Ascending aorta (tissue), 2 donors: ENCODE measurements at regions not wholly inside any gene's neighbourhood (a gene's known extent, or its start where the extent isn't known, plus 50 kb on each side); places are given as distances from the start of the nearest gene placed in this dataset.

Source experiments
- DNase-seq, 2 donors: peaks; one replicate each; pipeline ENCODE4 v3.0.0-alpha.2; 2019; ENCODE audit warnings: low spot score in 2 of 2
- H3K27ac ChIP-seq, 2 donors: fragments of 200-600 bp; sonication (generic); one replicate each; pipeline ENCODE4 v1.5.1; 2016 to 2017; ENCODE audit warnings: mild to moderate bottlenecking in 1 of 2
- H3K27me3 ChIP-seq: fragments of 200-600 bp; sonication (generic); one replicate; pipeline ENCODE4 v1.5.1; 2017
- H3K36me3 ChIP-seq, 2 donors: fragments of 200-600 bp; sonication (generic); one replicate each; pipeline ENCODE4 v1.5.1; 2016
- H3K4me1 ChIP-seq, 2 donors: fragments of 200-600 bp; sonication (generic); one replicate each; pipeline ENCODE4 v1.5.1; 2016 to 2017; ENCODE audit warnings: mild to moderate bottlenecking in 1 of 2
- H3K4me3 ChIP-seq, 2 donors: fragments of 200-600 bp; sonication (generic); one replicate each; pipeline ENCODE4 v1.5.1; 2016 to 2017; ENCODE audit warnings: mild to moderate bottlenecking in 1 of 2
- H3K9me3 ChIP-seq, 2 donors: fragments of 200-600 bp; sonication (generic); one replicate each; pipeline ENCODE4 v1.5.1; 2016
- intact Hi-C: fragments of 100-400 bp; cut with DNase I; formaldehyde crosslinking; loops from one replicate; pipeline ENCODE4 v1.15.1; 2023
- TF ChIP-seq, protein P1 (sequence below), 3 experiments: fragments of 200-600 bp in 2 of 3; fragments of 450-650 bp in 1 of 3; sonication (generic) in 2 of 3; IDR thresholded peaks; one replicate each; pipeline ENCODE4 v1.5.1; 2016 to 2019; ENCODE audit warnings: antibody characterized with exemption in 3 of 3, mild to moderate bottlenecking in 1 of 3, moderate library complexity in 1 of 3

DNA sequence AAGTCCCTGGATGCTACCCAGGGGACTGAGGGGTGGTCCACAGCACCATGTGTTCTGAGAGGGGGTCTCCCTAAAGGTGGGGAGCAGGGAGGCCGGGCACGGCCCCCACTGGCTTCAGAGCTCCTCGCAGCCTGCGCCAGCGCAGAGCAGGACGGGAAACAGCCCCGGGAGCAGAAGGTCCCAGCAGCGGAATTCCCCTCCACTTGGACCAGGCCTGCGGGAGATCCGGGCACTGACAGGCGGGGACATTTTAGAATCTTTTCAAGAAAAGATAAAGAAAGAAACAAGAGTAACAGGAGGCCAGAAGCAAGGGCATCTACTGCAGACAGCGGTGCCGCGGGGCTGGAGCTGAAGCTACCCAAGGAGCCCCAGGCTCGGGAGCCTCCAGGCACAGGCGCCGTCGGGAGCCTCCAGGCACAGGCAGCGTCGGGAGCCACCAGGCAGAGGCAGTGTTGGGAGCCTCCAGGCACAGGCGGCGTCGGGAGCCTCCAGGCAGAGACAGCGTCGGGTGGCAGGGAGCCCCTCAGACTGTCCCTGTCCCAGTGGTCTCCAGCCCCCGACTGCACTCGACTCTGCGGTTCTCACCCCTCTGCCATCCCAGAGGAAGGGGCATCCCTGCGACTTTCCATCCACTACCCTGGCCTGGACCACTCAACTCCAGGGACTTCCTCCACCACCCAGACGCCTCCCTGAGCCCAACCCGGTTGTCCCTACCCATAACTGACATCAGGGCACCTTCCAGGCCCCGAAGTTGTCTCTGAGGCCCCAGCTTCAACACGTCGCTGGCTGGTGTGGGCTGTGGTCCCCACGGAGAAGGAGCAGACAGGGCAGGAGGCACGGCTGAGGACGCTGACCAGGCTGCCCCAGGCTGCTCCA lies 211.1 kb downstream of the BRD1 start:
- intact Hi-C loops = no loop called here
- H3K36me3 ChIP-seq = no peaks in the 10 kb centered on the region
- H3K4me3 ChIP-seq = no peak overlapping the region
- H3K9me3 ChIP-seq = peaks cover 0 to 14% of the 10 kb centered on the region in 2 donors
- no peaks in the 10 kb centered on the region for H3K4me1 ChIP-seq
- TF ChIP-seq, protein P1, sequence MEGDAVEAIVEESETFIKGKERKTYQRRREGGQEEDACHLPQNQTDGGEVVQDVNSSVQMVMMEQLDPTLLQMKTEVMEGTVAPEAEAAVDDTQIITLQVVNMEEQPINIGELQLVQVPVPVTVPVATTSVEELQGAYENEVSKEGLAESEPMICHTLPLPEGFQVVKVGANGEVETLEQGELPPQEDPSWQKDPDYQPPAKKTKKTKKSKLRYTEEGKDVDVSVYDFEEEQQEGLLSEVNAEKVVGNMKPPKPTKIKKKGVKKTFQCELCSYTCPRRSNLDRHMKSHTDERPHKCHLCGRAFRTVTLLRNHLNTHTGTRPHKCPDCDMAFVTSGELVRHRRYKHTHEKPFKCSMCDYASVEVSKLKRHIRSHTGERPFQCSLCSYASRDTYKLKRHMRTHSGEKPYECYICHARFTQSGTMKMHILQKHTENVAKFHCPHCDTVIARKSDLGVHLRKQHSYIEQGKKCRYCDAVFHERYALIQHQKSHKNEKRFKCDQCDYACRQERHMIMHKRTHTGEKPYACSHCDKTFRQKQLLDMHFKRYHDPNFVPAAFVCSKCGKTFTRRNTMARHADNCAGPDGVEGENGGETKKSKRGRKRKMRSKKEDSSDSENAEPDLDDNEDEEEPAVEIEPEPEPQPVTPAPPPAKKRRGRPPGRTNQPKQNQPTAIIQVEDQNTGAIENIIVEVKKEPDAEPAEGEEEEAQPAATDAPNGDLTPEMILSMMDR (IDR thresholded peaks at IDR 0.05) = no peak
- no peaks in the 10 kb centered on the region for H3K27me3 ChIP-seq
- H3K27ac ChIP-seq = no peak overlapping the region
- DNase-seq = no peak

DNA sequence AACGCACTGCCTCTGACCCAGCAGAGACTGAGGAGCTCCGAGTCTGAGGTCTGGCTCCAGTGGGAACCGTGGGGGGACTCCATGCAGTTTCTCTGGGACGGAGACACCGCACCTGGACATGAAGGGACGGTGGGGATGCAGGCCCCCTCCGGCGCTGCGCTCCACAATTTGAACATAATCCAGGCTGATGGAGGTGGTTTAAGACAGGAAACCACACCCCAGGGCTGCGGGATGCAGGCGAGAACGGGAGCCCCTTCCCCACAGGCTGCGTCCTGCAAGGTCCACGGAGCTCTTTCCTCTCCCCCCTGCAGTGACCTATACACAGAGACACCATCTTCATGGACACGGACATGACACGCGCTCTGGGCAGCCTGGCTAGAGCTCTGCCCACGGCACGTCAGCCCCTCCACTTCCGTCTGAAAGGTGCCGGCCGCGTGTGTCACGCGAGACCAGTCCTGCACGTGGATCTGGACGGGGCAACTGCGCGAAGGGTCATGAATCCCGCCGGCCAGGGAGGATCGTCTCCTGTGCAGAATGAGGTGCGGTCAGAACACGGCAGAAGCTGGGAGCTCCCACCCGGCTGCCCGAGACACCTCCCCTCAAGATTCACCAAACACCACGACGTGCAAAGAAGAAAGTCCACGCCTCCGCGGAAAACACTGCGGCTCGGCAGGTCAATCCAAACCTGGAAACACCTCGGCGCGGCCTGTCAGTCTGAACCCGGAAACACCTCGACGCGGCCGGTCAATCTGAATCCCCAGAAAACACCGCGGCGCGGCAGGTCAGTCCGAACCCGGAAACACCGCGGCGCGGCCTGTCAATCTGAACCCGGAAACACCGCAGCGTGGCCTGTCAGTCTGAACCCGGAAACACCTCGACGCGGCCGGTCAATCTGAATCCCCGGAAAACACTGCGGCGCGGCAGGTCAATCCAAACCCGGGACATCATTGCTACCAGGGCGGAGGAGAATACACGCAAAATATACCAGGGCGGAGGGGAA lies 212.4 kb downstream of the BRD1 start:
- intact Hi-C loops = no loop called here
- DNase-seq = no peak
- no peaks in the 10 kb centered on the region for H3K36me3 ChIP-seq
- TF ChIP-seq, protein P1 (IDR thresholded peaks at IDR 0.05) = no peak
- peaks cover 0 to 14% of the 10 kb centered on the region in 2 donors for H3K9me3 ChIP-seq
- no peaks in the 10 kb centered on the region for H3K27me3 ChIP-seq
- H3K27ac ChIP-seq = no peak overlapping the region
- H3K4me1 ChIP-seq = no peaks in the 10 kb centered on the region
- no peak overlapping the region for H3K4me3 ChIP-seq

DNA sequence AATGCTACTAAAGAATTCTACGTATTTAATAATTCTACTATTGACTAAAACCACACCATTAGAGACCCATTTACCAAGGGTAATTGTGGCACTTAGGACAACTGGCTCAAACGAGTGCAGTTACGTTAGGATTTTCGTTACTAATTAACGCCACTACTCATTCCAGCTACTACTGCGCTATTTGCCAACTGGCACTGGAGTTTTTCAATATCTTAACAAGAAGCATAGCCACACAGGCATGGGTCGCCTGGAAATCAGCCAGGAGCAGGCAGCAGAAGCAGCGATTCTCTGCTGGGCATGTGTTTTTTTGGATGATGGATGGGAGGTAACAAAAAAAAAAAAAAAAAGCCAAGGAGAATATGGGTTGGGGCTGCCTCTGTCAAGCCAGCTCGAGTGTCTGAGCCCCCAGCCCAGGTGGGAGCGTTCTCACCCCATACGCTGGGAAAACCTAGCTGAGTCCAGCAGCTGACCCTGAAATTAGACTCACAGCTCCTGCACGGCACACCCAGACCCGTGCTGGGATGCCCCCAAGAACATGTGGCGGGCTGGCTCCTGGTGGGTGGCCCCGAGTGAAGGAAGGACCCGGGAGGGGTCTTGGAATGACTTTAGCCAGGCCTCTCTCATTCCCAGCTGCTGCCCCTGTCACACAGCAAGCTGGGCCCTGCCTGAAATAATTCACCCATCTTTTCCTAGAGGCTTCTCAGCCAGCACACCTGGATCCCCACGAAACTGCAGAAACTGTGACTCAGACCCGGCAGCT lies 214.0 kb downstream of the BRD1 start:
- H3K27ac ChIP-seq = no peak overlapping the region
- no peak overlapping the region for H3K4me3 ChIP-seq
- intact Hi-C loops = no loop called here
- H3K36me3 ChIP-seq = no peaks in the 10 kb centered on the region
- TF ChIP-seq, protein P1 (IDR thresholded peaks at IDR 0.05) = no peak
- H3K27me3 ChIP-seq = no peaks in the 10 kb centered on the region
- no peak for DNase-seq
- peaks cover 0 to 14% of the 10 kb centered on the region in 2 donors for H3K9me3 ChIP-seq
- H3K4me1 ChIP-seq = no peaks in the 10 kb centered on the region

DNA sequence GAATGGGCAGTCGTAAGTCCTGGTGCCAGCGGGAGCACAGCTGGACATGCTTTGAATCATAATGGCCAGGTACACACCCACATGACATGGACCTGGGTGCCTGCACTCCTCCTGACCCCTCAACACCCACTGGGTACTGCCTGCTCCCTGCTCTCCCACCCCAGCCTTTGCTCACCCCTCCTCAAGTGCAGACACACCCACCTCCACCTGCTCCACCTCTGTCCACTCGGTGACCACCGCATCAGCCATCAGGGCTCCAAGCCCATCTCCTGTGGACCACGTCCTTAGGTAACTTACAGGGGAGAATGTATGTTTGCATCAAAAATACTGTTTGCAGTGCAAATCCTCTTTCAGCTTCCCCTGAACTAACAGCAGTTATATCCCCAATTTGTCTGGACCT lies 214.6 kb downstream of the BRD1 start:
- intact Hi-C loops = no loop called here
- TF ChIP-seq, protein P1 (IDR thresholded peaks at IDR 0.05) = no peak
- Histone ChIP-seq H3K9me3 (peaks cover 0 to 14% of the 10 kb centered on the region in 2 donors), H3K4me1 (no peaks in the 10 kb centered on the region), H3K36me3 (no peaks in the 10 kb centered on the region), H3K27me3 (no peaks in the 10 kb centered on the region), H3K27ac (no peak overlapping the region), H3K4me3 (no peak overlapping the region)
- DNase-seq = no peak

DNA sequence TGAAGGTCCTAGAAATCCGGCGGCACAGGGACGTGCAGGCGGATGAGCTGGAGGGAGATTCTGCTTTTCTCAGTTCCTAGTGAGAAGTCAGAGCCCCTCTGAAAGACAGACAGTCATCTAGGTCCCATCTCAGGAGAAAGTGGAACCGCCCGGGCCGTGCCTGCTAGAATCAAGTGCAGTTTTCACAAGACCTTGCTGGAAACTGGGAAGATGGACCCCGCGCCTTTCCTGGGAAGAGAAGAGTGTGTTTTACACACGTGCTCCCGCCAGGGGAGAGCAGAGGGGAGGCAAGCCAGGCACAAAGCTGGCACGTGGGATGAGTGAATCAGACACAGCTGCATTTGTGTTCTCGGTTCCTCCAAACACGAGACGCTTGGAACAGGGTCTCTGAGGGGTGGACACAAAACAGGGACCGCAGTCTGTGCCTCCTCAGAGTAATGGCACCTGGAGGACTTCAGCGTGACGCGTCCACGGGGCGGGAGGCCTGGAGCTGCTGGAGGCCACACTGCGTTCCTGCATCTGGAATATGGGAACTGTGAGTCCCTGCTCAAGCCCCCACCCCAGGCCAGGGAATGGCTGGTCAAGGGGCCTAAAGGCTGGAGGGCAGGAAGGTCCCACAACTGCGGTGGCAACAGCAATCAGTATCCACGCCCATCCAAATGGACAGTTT lies 218.3 kb downstream of the BRD1 start:
- Histone ChIP-seq H3K36me3 (no peaks in the 10 kb centered on the region), H3K4me1 (no peaks in the 10 kb centered on the region), H3K27me3 (no peaks in the 10 kb centered on the region), H3K4me3 (no peak overlapping the region), H3K27ac (no peak overlapping the region), H3K9me3 (peaks cover 0 to 15% of the 10 kb centered on the region in 2 donors)
- no peak for DNase-seq
- intact Hi-C loops = no loop called here
- TF ChIP-seq, protein P1 (IDR thresholded peaks at IDR 0.05) = no peak
